ENCODE measurements at regions not wholly inside any gene's neighbourhood (a gene's known extent, or its start where the extent isn't known, plus 50 kb on each side); places are given as distances from the start of the nearest gene placed in this dataset.
"Not testable (repeated sequence)": the region's sequence is repeated elsewhere in the genome, so short reads cannot be mapped to it uniquely, and the experiment has no call there.

DNA sequence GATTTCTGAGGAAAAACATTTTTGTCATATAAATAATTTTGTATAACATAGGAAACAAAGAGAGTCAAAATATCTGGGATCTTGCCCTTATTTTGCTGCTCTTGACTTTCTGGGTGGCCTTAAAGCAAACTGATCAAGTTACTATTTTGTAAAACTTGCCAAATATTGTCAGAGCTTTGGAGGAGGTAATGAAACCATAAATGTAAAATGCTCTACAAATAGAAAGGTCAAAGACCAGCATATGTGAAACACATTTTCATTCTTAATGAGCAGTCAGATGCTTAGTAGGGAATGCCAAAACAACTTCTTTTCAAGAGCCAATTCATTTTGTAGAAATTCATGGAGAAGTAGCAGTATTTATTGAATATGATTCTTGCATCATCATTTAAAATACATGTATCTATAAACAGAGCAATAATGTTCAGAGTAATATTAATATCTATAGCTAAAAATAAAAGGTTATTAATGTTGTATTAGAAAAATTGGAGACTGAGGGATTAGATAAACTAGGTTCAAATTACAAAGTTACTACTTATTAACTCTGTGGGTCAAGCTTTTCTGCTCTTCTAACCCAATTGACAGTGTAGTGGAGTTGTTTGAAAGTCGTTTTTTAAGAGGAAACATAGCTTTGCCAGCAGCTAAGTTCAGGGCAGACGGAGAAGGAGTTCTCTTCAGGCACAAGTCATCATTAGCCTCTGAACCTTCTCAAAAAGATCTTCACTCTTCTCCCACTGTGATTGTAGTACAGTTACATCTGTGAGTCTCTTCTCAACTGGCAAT is 2053.1 kb downstream of the EFNA5 start:
- DNase-seq = no peak

DNA sequence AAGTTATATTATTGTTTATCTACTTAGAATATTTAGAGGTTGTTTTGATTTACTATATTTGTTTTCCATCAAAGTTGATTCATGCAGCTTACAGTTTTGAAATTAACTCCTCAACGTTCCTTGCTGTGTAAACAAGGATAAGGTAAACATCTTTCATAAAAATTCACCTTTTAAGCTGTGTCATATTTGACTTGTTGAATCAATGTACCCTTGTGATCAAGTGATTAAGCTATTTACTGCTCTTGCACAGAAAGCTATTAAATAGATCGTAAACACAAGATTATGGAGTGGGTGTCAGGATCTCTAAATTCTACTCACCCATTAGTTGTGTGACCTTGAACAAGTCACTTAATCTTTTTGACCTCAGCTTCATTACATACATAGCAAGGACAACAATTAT is 2054.0 kb upstream of the NUDT12 start:
- no peak for DNase-seq

DNA sequence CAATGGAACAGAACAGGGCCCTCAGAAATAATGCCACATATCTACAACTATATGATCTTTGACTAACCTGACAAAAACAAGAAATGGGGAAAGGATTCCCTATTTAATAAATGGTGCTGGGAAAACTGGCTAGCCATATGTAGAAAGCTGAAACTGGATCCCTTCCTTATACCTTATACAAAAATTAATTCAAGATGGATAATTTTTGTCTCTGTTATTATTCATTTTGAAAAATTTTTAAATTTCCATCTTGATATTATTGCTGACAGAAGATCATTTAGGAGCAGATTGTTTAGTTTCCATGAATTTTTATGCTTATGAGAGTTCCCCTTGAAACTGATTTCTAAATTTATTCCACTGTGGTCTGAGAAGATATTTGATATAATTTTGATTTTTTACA is 2039.8 kb upstream of the NUDT12 start:
- not testable (repeated sequence) for DNase-seq

DNA sequence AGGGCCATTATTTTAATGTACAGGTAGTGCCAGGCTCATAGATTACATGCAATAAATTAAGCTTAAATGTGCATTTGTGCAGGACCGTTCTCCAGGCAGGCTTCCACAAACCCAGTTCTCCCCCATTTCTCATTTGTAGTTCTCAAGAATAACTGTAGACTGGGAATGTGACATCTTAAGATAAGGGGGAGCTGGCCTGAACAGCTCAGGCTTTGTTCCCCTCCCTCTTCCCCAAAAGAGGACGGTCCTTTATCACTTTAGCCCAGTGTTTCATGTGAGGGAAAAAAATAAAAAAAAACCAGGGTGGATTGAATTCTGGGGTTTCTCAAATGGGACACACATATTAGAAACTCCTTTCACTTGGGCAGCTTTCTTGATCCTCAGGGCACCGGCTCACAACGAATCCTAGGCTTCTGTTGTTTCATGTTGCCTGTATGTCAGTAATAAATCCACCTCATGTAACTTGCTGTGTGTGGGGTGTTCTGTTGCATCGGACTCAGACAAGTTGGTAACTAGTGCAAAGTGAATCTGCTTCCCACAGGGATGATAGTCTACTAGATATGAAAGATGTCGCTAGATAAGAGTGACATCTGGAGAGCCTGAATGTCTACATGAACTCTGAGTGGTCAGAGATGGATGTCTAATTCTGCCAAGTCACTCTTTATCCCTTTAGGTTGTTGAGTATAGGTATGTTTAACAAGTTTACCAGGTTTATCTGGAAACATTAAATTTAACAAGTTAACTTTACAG is 2030.6 kb upstream of the NUDT12 start:
- no peak for DNase-seq

DNA sequence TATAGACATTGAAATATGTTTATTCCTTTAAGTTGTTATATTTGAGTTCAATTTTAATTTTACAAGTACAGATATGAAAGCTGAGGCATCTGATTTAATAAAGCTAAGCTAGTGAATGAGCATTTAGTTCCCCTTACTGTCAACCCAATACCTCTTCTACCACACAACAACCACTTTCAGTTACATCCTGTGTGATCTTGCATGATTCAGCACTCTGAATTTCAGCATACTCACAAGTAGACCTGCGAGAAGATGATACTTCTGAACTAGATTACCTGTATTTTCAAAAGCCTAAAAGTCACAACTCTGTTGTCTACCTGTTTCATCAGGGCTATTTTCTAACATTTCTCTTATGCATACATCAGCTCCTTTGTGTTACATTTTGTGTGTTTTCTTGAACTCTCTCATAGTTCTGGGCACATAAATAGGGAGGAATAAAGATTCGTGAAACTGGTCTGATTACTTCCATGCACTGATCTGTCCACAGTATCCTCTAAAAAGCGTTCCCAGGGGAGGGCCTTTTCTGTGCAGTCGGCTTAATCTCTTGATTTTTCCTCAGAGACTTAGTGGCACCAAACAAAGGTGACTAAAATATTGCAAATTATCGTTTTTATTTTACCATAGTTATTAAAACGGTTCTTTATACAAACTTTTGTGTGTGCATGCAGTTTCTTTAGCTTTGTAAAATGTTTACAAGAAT is 2025.5 kb upstream of the NUDT12 start:
- DNase-seq = no peak

DNA sequence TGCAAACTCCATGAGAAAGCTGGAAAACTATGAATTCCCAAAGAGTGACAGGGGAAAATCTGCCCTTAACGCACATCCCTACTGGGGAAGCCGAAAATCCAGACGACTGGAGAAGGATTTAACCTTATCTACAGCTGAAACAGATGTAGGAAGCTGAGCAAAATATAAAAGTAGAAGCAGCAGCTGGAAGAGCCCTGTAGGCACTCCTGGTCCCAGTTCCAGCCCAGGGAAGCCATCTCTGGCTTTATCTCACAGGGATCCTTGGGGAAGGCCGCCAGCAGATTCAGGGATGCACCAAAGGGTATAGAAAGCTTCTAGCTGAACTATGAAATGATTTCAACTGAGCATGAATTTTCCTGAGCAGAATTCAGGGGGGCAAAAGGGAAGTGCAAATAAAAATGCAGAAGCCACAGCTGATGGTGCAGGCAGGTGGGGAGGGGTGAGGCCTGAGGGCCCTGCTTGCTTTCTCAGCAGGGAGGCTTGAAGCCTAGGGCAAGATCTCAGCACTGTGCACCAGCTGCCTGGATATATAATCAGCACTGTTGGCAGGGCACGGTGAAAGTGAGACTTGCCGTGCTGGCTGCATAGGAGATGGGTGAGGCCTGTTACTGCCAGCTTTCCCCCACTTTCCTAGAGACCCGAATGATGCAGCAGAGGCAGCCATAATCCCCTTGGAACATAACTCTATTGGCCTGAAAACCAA is 2019.5 kb upstream of the NUDT12 start:
- no peak for DNase-seq

DNA sequence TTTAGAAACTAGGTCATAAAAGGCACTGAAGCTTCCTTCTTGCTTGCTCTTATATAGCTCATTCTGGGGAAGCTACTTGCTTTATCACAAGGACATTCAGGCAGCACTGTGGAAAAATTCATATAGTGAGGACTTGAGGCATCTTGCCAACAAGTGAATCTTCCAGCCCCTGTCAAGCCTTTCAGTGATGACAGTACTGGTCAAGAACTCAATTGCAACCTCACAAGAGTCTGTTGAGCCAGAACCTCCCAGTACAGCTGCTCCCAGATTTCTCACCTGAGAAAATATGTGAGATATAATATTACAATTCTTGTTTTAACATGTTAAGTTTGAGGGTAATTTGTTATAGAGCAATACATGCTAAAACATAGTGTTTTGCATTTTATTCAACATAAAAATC is 2011.0 kb upstream of the NUDT12 start:
- no peak for DNase-seq

DNA sequence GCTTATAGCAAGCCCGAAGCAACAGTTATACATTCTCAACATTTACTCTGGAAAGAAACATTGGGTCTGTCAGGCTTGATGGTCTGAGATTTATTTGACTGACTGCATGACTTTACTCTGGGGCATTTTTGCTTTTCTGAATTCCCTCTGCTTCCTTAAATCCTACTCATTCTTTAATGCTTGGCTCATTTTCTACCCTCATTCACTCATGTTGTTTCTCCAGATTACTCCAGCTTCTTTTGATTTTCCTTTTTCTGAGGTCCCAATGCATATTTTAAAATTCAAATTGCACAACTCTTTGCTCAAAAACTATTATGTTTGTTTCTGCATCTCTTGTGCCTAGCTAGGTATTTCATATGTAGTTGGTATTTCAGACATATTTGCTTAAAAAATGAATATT is 2002.9 kb upstream of the NUDT12 start:
- DNase-seq = no peak

DNA sequence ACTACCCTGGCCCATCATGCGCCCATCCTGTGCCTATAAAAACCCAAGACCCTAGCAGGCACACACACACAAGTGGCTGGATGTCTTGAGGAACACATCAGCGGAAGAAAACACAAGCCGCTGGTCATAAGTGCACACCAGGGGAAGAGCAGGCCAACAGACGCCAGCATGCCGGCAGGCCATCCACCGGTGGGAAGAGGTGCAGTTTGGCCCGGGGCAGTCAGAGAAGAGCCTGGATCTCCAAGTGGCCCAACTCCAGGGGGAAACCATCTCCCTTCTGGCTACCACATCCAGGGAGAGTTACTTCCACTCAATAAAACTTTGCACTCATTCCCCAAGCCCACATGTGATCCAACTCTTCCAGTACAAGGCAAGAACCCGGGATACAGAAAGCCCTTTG is 2001.3 kb upstream of the NUDT12 start:
- DNase-seq = no peak

DNA sequence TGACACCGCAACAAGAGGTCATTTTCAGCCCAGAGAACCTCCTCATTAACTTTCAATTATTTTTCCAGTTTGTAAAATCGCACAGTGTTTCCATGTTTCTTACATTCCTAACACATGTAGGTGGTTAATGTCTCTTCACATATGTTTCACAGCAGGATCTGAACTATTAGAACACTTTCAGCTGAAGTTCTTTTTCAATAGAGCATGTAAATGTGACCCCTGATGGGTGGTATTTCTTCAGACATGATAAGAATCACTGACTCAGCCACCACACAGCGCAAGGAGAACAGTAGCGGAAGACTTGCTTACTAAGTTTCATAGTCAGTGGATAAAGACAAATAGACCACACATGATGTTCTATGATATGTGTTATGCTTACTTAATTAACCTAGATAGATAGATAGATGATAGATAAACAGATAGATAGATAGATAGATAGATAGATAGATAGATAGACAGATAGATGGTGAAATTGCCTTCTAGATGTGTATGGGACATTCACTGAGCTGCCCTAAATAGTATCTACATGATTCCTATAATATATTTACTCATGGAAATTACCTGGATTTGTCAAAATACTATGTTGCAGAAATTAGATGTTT is 1992.1 kb upstream of the NUDT12 start:
- no peak for DNase-seq

DNA sequence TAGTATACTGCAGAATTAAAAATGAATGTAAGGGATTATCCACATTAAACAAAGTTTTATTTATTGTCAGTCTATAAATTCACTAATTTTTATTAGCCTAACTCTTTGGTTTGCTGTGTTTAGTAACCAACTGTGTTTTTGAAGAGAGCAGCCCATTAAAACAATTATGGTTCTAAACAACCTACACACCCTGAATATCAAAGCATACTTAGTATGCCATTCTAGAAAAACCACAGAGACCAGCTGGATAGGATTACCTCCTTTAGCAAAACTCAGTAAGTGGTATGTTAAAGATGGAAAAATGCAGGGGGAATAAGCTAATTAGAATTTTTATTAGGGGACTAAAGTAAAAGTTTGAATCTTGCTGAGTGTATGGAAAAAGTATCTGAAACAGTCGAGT is 1981.7 kb upstream of the NUDT12 start:
- DNase-seq = no peak

DNA sequence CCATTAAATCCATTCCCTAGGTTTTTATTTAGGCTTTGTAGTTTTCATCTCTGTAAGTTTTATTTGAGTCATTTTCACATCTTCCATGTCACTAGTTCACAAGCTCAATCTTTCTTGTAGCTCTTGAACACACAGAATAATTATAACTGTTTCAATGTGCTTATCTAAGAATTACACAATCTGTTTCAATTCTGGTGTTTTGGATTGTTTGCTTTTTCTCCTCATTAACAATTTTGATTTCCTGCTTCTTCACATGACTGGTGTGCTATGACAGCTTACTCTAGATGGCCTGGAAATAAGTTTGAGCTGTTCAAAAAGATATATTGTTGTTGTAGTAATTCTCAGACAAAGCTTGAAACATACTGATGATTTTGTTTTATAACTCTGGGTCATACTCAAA is 1974.1 kb upstream of the NUDT12 start:
- DNase-seq = no peak

DNA sequence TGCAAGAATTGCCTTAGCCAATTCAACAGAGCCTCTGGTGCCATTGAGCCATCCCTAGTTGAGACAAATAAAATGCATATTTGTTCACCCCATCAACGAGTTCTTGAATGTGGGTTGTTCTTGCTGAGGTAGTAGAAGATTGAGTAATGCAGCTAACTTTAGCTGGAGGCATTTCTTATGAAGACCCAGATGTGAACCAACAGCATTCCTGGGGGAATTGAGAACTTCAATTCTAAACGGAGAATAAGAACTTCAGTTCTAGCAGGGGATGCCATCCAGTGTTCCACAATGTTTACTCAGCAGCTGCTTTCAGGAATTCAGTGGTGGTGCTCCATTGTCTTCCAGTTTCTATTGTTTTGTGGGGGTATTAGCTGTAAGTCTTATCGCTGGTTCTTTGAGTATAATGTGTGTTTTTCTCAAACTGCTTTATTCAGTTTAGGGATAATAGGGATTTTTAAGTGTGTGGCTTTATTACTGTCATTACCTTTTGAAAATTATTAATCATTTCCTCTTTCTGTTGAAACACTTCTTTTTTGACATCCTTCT is 1968.2 kb upstream of the NUDT12 start:
- no peak for DNase-seq

DNA sequence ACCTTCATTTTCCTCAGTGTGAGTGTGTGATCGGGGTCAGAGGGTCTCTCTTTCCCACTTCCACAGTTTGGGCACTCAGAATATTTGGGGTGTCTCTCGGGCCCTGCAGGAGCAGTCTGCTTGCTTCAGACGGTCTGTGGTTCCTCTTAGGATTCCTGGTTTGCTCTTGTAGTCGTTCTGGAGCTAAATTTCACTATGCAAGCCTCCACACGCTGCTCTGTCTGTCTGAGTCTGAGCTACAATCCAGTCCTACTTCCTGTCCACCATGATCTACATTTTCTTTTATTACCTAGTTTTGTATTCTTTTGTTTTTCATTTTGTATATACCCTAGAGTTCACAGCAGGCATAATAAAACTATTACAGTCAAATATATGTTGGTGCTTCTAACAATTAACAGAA is 1967.3 kb upstream of the NUDT12 start:
- DNase-seq = no peak

DNA sequence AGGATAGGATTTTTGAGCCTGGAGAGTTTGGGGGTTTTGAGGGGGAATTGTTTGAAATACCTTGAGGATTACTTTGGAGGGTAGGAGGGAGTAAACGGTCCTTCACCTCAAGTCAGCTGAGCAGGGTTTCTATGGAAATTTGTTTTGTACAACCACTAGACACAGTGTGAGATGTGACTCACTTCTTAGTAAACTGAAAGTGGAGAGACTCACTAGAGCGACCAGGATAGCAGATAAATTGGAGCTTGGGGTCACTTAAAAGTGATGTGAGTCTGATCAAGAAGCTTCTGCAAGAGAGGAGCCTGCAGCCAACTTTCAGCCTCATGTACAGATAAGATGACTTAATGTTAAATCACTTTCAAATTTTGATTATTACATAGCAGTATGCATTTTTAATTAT is 1945.9 kb upstream of the NUDT12 start:
- no peak for DNase-seq

DNA sequence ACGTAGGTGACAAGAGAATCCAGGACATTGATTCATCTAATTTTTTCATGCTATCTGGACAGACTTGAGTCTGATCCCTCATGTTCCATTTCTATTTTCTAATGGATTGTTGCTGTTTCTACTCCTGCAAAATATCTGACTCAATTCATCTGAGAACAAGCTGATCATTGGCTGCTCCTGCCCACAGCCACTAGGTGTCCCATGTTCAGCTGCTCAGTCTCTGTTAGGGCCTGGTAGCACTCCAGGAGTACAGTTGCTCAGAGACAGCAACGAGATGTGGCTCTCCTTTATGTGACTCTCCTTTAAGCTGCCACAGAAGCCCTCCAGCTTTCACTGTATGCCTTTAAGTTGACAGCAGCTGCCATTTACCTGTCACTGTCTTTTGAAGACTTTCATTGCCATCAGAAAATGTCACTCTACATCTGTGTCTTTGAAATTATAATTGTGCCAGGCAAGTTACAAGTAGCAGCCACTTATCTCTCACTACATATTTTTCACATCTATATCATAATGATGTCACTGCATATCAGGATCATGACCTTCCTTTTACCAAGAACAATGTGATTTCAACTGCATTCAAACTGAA is 1944.2 kb upstream of the NUDT12 start:
- DNase-seq = no peak

DNA sequence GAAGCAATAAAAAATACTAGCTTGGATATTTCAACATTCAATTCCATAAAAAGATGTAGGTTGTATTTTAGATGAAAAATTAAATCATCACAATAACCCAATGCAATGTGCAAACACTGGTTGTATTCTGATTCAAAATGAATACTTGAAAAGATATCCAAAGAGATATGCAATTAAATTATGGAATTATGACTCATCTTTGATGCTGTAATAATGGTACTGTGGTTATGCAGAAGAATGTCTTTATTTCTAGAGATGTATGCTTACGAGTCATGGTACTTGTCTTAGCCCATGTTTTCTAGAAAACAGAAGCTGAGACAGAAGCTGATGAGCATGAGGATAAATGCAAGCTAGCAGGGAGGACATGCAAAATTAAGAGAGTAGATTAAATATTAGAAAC is 1941.4 kb upstream of the NUDT12 start:
- DNase-seq = no peak

DNA sequence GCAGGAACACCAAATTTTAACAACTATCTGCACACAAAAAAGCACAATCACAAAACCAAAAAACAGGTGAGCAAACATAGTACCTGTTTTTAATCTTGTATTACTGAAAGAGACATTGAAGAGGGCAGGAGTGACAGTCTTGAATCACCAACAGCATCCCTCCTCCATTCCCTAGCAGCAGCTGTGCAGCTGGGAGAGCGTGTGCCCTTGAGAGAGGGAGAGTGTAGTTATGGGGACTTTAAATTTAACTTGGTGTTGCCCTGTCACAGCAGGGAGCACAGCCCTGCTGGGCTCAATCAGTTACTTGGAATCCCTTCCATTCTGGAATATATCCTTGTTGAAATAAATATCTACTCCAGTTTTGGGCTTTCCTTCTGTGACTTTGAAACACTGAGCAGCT is 1938.7 kb upstream of the NUDT12 start:
- DNase-seq = no peak

DNA sequence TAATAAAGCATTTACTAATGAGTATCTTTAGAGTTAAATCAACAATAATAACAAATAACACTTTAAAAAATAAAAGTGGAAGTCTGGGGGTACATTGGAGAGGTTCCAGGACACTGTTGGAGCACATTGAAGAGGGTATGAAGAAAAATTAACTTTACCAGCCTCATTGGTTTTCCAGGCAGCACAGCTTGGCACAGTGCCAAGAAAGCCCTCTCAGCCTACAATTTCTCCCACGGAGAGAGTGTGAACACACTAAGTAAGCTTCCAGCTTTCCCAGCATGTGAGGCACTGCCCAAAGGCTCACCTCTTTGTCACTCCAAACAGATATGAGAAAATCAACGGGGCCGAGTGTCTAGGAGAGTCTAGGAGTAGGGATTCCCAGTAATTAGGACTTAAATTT is 1912.8 kb upstream of the NUDT12 start:
- no peak for DNase-seq

DNA sequence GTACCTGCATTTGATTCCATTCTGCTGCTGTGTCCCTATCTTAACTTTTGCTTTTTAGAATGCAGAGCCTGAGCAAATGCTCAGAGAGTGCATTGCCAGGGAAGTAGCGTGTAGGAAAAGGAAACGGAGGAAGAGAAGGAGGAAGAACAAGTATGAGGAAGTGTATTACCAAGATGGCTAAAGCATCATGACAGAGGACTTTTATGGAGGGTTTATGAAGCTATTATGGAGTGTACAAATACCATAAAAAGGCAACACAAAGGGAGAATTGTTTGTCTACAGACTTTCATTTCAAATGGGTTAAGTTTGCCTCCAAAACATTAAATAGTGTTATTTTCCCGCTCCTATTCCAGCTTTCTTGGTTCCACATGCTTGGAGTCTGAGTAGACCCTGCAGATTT is 1899.8 kb upstream of the NUDT12 start:
- no peak for DNase-seq

DNA sequence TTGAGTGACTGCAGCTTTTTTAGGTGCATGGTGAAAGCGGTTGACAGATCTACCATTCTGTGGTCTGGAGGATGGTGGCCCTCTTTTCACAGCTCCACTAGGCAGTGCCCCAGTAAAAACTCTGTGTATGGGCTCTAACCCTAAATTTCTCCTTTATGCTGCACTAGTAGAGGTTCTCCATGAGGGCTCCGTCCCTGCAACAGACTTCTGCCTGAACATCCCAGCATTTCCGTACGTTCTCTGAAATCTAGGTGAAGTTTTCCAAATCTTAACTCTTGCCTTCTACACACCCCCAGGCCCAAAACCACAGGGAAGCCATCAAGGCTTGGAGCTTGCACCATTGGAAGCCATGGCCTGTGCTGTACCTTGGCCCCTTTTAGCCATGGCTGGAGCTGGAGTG is 1898.1 kb upstream of the NUDT12 start:
- DNase-seq = no peak

DNA sequence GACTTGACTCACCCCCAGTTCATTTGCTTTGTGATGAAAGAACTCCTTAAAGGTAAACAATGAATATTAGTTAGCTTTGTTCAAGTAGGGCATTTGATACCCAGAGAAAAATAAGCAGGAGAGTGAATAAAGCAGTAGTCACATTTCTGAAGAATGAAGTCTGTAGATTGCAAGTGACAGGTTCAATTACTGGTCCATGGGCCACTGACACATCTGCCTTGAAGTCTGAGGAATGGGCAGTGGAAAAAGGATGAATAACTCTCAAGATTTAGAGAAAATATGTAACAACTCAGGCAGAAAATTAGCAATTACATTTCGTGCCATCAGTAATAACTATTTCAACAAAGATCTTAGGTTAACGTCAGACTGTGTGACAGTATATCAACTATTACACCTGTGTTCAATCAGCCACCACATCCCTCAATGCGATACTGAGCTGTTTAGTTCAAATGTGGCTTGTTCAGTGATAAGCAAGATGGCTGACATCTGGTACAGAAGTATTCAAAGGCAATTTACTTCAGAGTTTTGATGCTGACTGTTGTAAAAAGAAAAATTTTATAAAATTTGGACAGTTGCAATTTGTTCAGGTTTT is 1890.7 kb upstream of the NUDT12 start:
- no peak for DNase-seq

Measured in CD4-positive, alpha-beta T cell treated with Interferon alpha-2 for 1 hour (primary cell).